ENCODE measurements at regions not wholly inside any gene's neighbourhood (a gene's known extent, or its start where the extent isn't known, plus 50 kb on each side); places are given as distances from the start of the nearest gene placed in this dataset.
"Not testable (repeated sequence)": the region's sequence is repeated elsewhere in the genome, so short reads cannot be mapped to it uniquely, and the experiment has no call there.

DNA sequence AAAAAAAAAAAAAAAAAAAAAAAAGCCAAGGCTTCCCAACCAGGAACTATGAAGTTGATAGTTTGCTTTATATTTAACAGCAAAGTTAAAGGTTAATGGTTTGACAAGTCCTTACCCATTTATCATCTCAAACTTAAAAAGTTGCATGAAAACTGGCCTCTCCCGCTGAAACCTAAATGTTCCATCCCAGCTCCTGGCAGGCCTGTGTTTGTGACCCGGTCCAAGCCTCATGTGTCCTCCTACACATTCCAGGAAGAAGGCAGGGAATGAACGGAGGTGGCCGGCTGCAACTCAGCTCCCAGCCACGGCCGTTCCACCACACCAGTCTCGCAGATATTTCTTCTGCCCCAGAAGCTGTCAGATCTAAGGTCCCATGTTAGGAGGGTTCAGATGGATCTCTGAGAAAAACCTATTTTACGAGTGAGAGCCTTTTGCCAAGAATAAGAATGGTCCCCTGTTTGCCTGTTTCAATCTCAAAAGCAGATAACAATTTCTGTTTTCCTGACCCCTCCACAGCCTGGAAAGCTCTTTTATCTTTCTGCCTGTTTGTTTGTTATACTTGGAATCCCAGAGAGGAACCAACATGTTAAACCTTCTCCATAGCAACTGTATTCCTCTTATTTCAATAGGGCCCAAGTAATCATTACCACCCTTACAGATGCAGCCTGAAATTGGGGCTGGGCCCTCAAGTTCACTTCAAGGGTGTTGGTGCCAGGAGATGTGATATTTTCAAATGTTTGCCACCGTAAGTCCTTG is 56.5 kb downstream of the KCTD12 start:
- no peak overlapping the region for H3K4me3 ChIP-seq (ENCODE audit: low read depth in 1 of 2, low read length in 2 of 2)

DNA sequence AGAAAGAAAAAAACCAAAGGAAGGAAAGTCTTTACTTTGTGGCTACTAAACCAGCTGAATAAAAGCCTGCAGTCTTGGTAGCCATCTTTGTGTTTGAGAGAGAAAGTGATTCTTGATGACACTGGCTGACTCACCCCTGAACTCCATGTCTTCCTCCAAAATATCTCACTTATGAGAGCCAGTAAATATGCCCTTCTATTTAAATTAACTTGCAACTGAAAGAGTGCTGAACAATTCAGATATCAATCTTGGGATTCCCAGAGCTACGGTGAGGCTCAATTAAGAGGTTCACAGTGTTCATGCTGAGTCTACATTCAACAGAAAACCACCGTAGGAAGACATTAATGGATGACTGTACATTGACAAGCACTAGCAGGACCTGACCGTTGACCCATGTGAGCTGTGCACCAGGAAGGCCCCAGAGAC is 57.9 kb downstream of the KCTD12 start:
- Histone ChIP-seq H3K27ac (ENCODE audit: low read length) (no peak overlapping the region), H3K36me3 (ENCODE audit: control insufficient read depth in 1 of 2, insufficient read depth in 2 of 2, low read length in 2 of 2) (no peaks in the 10 kb centered on the region), H3K9me3 (ENCODE audit: control insufficient read depth in 1 of 2, low read length in 2 of 2) (no peaks in the 10 kb centered on the region), H3K4me1 (ENCODE audit: control insufficient read depth in 1 of 2, insufficient read depth in 2 of 2, low read length in 2 of 2) (peaks cover 4 to 5% of the 10 kb centered on the region in 2 donors), H3K4me3 (ENCODE audit: low read depth in 1 of 2, low read length in 2 of 2) (no peak overlapping the region), H3K27me3 (ENCODE audit: low read depth, low read length) (no peaks in the 10 kb centered on the region)

More for the DNA sequence above, 56.5 kb downstream of the KCTD12 start:
- Histone ChIP-seq H3K27me3 (ENCODE audit: low read depth, low read length) (no peaks in the 10 kb centered on the region), H3K9me3 (ENCODE audit: control insufficient read depth in 1 of 2, low read length in 2 of 2) (no peaks in the 10 kb centered on the region), H3K36me3 (ENCODE audit: control insufficient read depth in 1 of 2, insufficient read depth in 2 of 2, low read length in 2 of 2) (no peaks in the 10 kb centered on the region), H3K27ac (ENCODE audit: low read length) (no peak overlapping the region), H3K4me1 (ENCODE audit: control insufficient read depth in 1 of 2, insufficient read depth in 2 of 2, low read length in 2 of 2) (peaks cover 4 to 5% of the 10 kb centered on the region in 2 donors)

DNA sequence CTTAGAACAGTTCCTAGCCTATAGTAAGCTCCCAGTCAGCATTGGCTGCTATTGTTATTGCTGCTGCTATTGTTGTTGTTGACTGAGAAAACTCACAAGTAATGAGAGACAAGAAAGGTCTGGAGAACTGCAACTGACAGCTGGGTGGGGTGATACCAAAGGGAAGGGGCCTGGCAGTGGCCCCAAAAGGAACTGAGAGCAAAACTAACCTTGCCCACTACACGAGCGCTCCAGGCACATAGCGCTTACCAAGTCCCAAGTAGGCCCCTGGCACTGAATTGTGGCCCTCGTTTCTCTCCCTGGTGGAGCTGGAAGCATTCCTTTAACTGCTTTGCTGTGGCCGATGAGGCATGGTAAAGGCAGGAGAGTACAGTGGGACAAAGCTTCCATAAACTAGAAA is 59.7 kb downstream of the KCTD12 start:
- no peak overlapping the region for H3K4me3 ChIP-seq (ENCODE audit: low read depth in 1 of 2, low read length in 2 of 2)
- peaks cover 4 to 5% of the 10 kb centered on the region in 2 donors for H3K4me1 ChIP-seq (ENCODE audit: control insufficient read depth in 1 of 2, insufficient read depth in 2 of 2, low read length in 2 of 2)
- H3K27ac ChIP-seq (ENCODE audit: low read length), result no peak overlapping the region
- no peaks in the 10 kb centered on the region for H3K27me3 ChIP-seq (ENCODE audit: low read depth, low read length)
- no peaks in the 10 kb centered on the region for H3K9me3 ChIP-seq (ENCODE audit: control insufficient read depth in 1 of 2, low read length in 2 of 2)
- no peaks in the 10 kb centered on the region for H3K36me3 ChIP-seq (ENCODE audit: control insufficient read depth in 1 of 2, insufficient read depth in 2 of 2, low read length in 2 of 2)

DNA sequence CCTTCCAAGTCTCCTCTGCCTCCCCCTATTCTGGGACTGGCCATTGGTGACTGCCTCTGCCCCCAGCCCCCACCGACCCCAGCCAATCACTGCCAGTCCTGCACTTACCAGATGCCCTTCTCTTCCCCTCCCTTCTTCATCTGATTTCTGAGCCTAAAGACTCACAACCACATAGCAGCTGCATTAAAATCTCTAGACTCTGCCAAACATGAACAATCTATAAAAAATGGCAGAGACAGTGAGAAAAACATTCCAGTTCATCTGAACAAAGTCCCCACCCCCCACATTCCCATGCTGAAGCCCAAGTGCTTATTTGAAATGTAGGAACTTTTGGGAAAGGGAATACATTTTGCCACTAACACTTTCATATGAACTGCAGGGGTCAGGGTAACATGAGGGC is 60.8 kb downstream of the KCTD12 start:
- Histone ChIP-seq H3K4me3 (ENCODE audit: low read depth in 1 of 2, low read length in 2 of 2) (no peak overlapping the region), H3K4me1 (ENCODE audit: control insufficient read depth in 1 of 2, insufficient read depth in 2 of 2, low read length in 2 of 2) (peaks cover 4 to 5% of the 10 kb centered on the region in 2 donors), H3K9me3 (ENCODE audit: control insufficient read depth in 1 of 2, low read length in 2 of 2) (no peaks in the 10 kb centered on the region), H3K27ac (ENCODE audit: low read length) (no peak overlapping the region), H3K27me3 (ENCODE audit: low read depth, low read length) (no peaks in the 10 kb centered on the region), H3K36me3 (ENCODE audit: control insufficient read depth in 1 of 2, insufficient read depth in 2 of 2, low read length in 2 of 2) (no peaks in the 10 kb centered on the region)

- no peaks in the 10 kb centered on the region for H3K9me3 ChIP-seq (ENCODE audit: control insufficient read depth in 1 of 2, low read length in 2 of 2)
- no peaks in the 10 kb centered on the region for H3K36me3 ChIP-seq (ENCODE audit: control insufficient read depth in 1 of 2, insufficient read depth in 2 of 2, low read length in 2 of 2)
- peaks cover 4% of the 10 kb centered on the region in 2 donors for H3K4me1 ChIP-seq (ENCODE audit: control insufficient read depth in 1 of 2, insufficient read depth in 2 of 2, low read length in 2 of 2)
- no peaks in the 10 kb centered on the region for H3K27me3 ChIP-seq (ENCODE audit: low read depth, low read length)
- H3K27ac ChIP-seq (ENCODE audit: low read length), result no peak overlapping the region
- no peak overlapping the region for H3K4me3 ChIP-seq (ENCODE audit: low read depth in 1 of 2, low read length in 2 of 2)
Measured at GRCh38 chr13:76823969-76824368, 62.2 kb downstream of the KCTD12 start.

GRCh38 chr13:76822698-76823267 is 63.4 kb downstream of the KCTD12 start:
- H3K4me3 ChIP-seq (ENCODE audit: low read depth in 1 of 2, low read length in 2 of 2), result no peak overlapping the region
- H3K9me3 ChIP-seq (ENCODE audit: control insufficient read depth in 1 of 2, low read length in 2 of 2), result no peaks in the 10 kb centered on the region
- no peak overlapping the region for H3K27ac ChIP-seq (ENCODE audit: low read length)
- no peaks in the 10 kb centered on the region for H3K27me3 ChIP-seq (ENCODE audit: low read depth, low read length)
- no peaks in the 10 kb centered on the region for H3K36me3 ChIP-seq (ENCODE audit: control insufficient read depth in 1 of 2, insufficient read depth in 2 of 2, low read length in 2 of 2)
- peaks cover 0 to 4% of the 10 kb centered on the region in 2 donors for H3K4me1 ChIP-seq (ENCODE audit: control insufficient read depth in 1 of 2, insufficient read depth in 2 of 2, low read length in 2 of 2)

- not testable (repeated sequence) for H3K4me1 ChIP-seq (ENCODE audit: control insufficient read depth in 1 of 2, insufficient read depth in 2 of 2, low read length in 2 of 2); H3K36me3 ChIP-seq (ENCODE audit: control insufficient read depth in 1 of 2, insufficient read depth in 2 of 2, low read length in 2 of 2); H3K27ac ChIP-seq (ENCODE audit: low read length); H3K27me3 ChIP-seq (ENCODE audit: low read depth, low read length); H3K4me3 ChIP-seq (ENCODE audit: low read depth in 1 of 2, low read length in 2 of 2); H3K9me3 ChIP-seq (ENCODE audit: control insufficient read depth in 1 of 2, low read length in 2 of 2)
Measured at GRCh38 chr13:76821222-76821621, 65.0 kb downstream of the KCTD12 start.

DNA sequence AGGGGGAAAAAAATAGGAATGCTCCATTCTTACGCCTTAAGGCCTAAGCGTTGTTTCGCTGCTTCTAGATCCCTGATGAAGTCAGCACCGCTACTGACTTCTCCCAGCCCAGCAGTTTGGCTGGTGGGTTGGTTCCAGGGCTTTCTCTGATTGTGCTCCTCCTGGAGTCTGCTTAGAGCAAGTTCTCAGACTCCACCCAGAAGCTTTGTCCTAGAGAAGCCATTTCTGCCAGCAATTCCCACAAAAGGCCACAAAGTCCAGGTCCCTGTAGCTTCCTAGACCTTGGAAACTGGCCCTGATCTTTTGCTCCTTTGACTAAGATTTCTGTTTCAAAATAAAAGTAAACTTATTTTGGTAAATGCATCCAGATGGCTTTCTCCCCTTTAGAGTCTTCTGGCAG is 65.4 kb downstream of the KCTD12 start:
- H3K9me3 ChIP-seq (ENCODE audit: control insufficient read depth in 1 of 2, low read length in 2 of 2), result no peaks in the 10 kb centered on the region
- H3K4me3 ChIP-seq (ENCODE audit: low read depth in 1 of 2, low read length in 2 of 2), result no peak overlapping the region
- no peak overlapping the region for H3K27ac ChIP-seq (ENCODE audit: low read length)
- no peaks in the 10 kb centered on the region for H3K27me3 ChIP-seq (ENCODE audit: low read depth, low read length)
- no peaks in the 10 kb centered on the region for H3K36me3 ChIP-seq (ENCODE audit: control insufficient read depth in 1 of 2, insufficient read depth in 2 of 2, low read length in 2 of 2)
- no peaks in the 10 kb centered on the region for H3K4me1 ChIP-seq (ENCODE audit: control insufficient read depth in 1 of 2, insufficient read depth in 2 of 2, low read length in 2 of 2)

GRCh38 chr13:76816394-76816793 is 69.8 kb downstream of the KCTD12 start:
- no peaks in the 10 kb centered on the region for H3K36me3 ChIP-seq (ENCODE audit: control insufficient read depth in 1 of 2, insufficient read depth in 2 of 2, low read length in 2 of 2)

DNA sequence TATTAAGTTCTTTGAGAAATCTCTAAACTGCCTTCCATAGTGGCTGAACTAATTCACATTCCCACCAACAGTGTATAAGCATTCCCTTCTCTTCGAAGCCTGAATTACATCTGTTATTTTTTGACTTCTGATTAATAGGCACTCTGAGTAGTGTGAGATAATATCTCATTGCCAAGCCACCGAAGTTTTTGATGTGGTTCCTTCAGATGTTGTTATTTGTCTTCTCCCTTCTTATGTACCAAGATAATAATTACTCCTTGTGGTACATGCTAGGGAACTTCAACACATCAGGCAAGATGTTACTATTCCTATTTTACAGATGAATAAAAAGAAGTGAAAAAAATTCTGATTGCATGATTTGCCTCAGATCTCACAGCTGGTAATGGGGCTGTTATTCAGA is 70.9 kb downstream of the KCTD12 start:
- Histone ChIP-seq H3K4me3 (ENCODE audit: low read depth in 1 of 2, low read length in 2 of 2) (no peak overlapping the region), H3K9me3 (ENCODE audit: control insufficient read depth in 1 of 2, low read length in 2 of 2) (no peaks in the 10 kb centered on the region), H3K4me1 (ENCODE audit: control insufficient read depth in 1 of 2, insufficient read depth in 2 of 2, low read length in 2 of 2) (peaks cover 0 to 4% of the 10 kb centered on the region in 2 donors), H3K27ac (ENCODE audit: low read length) (no peak overlapping the region), H3K27me3 (ENCODE audit: low read depth, low read length) (no peaks in the 10 kb centered on the region), H3K36me3 (ENCODE audit: control insufficient read depth in 1 of 2, insufficient read depth in 2 of 2, low read length in 2 of 2) (no peaks in the 10 kb centered on the region)

More at GRCh38 chr13:76816394-76816793, 69.8 kb downstream of the KCTD12 start:
- H3K4me1 ChIP-seq (ENCODE audit: control insufficient read depth in 1 of 2, insufficient read depth in 2 of 2, low read length in 2 of 2), result peaks cover 0 to 4% of the 10 kb centered on the region in 2 donors
- no peak overlapping the region for H3K4me3 ChIP-seq (ENCODE audit: low read depth in 1 of 2, low read length in 2 of 2)
- H3K27ac ChIP-seq (ENCODE audit: low read length), result no peak overlapping the region
- no peaks in the 10 kb centered on the region for H3K9me3 ChIP-seq (ENCODE audit: control insufficient read depth in 1 of 2, low read length in 2 of 2)
- H3K27me3 ChIP-seq (ENCODE audit: low read depth, low read length), result no peaks in the 10 kb centered on the region

DNA sequence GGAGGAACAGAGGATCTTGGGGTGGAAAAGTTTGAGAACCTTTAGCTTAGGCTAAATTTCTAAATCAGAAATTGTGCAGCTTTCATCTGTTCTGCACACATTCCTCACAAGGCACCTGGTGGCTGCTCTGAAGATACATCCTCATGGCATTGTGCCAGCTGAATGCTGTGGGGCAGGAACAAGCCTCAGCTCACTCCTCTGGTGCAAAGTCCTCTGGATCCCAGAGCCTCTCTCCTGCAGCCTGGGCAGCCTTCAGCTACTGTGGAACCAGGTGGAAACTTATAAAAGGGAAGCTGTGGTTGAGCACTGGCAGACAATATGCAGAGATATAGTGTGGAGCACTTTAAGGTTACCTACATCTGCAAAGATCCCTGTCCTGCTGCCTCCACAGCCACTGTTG is 72.3 kb downstream of the KCTD12 start:
- no peaks in the 10 kb centered on the region for H3K9me3 ChIP-seq (ENCODE audit: control insufficient read depth in 1 of 2, low read length in 2 of 2)
- no peak overlapping the region for H3K4me3 ChIP-seq (ENCODE audit: low read depth in 1 of 2, low read length in 2 of 2)
- no peaks in the 10 kb centered on the region for H3K27me3 ChIP-seq (ENCODE audit: low read depth, low read length)
- H3K4me1 ChIP-seq (ENCODE audit: control insufficient read depth in 1 of 2, insufficient read depth in 2 of 2, low read length in 2 of 2), result peaks cover 0 to 4% of the 10 kb centered on the region in 2 donors
- no peaks in the 10 kb centered on the region for H3K36me3 ChIP-seq (ENCODE audit: control insufficient read depth in 1 of 2, insufficient read depth in 2 of 2, low read length in 2 of 2)
- no peak overlapping the region for H3K27ac ChIP-seq (ENCODE audit: low read length)

Data from muscle layer of duodenum (tissue), 2 donors.